Upper lobe of left lung (tissue), 4 donors: ENCODE measurements at regions not wholly inside any gene's neighbourhood (a gene's known extent, or its start where the extent isn't known, plus 50 kb on each side); places are given as distances from the start of the nearest gene placed in this dataset.

Source experiments
- POLR2A ChIP-seq, 4 donors: fragments of 450-650 bp; IDR thresholded peaks; one replicate each; pipeline ENCODE4 v1.5.1; 2016 to 2017; ENCODE audit warnings: antibody characterized with exemption in 4 of 4, mild to moderate bottlenecking in 2 of 4
- TF ChIP-seq, protein P1 (sequence below), 6 experiments: fragments of 450-650 bp in 4 of 6; fragments of 200-600 bp in 2 of 6; sonication (generic) in 2 of 6; IDR thresholded peaks; one replicate each; pipeline ENCODE4 v1.5.1; 2016 to 2019; ENCODE audit warnings: antibody characterized with exemption in 6 of 6

DNA sequence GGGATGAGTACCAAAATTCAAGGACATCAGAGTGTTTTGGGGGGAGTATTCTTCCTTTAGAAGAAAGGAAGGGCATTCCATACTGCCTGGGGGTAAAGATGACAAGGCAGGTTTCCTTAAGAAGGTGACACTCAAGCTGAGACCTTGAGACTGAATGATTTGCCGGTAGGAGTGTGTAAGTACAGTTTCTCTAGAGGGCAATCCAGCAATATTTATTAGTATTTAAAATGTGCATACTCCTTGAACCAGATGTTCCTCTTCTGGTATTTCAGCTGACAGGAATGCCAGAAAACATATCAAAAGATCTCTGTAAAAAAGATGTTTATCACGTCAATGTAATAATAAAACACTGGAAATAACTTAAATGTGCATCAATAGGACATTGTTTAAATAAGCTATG, 106.4 kb upstream of the TMCC3 start:
- TF ChIP-seq, protein P1, sequence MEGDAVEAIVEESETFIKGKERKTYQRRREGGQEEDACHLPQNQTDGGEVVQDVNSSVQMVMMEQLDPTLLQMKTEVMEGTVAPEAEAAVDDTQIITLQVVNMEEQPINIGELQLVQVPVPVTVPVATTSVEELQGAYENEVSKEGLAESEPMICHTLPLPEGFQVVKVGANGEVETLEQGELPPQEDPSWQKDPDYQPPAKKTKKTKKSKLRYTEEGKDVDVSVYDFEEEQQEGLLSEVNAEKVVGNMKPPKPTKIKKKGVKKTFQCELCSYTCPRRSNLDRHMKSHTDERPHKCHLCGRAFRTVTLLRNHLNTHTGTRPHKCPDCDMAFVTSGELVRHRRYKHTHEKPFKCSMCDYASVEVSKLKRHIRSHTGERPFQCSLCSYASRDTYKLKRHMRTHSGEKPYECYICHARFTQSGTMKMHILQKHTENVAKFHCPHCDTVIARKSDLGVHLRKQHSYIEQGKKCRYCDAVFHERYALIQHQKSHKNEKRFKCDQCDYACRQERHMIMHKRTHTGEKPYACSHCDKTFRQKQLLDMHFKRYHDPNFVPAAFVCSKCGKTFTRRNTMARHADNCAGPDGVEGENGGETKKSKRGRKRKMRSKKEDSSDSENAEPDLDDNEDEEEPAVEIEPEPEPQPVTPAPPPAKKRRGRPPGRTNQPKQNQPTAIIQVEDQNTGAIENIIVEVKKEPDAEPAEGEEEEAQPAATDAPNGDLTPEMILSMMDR (IDR thresholded peaks at IDR 0.05): no peak
- no peak for TF ChIP-seq POLR2A (IDR thresholded peaks at IDR 0.05)
